ENCODE measurements at regions not wholly inside any gene's neighbourhood (a gene's known extent, or its start where the extent isn't known, plus 50 kb on each side); places are given as distances from the start of the nearest gene placed in this dataset.
"Not testable (repeated sequence)": the region's sequence is repeated elsewhere in the genome, so short reads cannot be mapped to it uniquely, and the experiment has no call there.

DNA sequence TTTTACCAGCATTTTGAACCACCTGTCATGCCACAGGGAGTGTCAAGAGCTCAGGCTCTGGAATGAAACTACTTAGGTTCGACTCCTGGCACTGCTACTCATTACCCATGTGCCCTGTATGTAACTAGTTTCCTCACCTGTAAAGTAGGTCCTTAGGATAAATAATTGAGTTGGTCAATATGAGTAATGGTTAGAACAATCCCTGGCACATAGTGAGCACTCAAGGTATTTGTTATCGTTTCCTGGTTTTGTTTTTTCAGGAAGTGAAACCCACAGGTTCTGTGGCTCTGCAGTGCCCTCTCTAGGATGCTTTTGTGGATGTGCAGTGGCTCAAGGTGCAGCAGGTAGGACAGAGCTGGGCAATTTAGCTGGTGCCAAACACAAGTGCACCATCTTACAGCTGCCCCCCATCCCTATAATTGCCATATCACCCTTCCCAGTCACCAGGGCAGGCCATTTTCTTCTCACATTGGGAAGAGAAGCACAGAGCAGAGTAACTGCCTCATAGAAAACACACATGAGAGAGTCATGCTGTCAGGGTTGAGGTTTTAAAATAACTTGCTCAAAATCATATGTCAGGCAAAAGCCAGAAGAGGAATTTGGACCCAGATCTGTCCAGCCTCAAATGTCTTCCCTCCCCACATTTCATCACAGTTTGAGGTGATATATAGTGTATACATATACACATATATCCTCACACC is 297.5 kb downstream of the RPAP3 start:
- Histone ChIP-seq H3K4me3 (ENCODE audit: low read depth, low read length) (no peak overlapping the region), H3K9me3 (no peaks in the 10 kb centered on the region), H3K27me3 (no peaks in the 10 kb centered on the region; the same call in none of the 2 replicates), H3K36me3 (no peaks in the 10 kb centered on the region), H3K4me1 (no peaks in the 10 kb centered on the region)
- DNase-seq, result no peak
- TF ChIP-seq, protein P1, sequence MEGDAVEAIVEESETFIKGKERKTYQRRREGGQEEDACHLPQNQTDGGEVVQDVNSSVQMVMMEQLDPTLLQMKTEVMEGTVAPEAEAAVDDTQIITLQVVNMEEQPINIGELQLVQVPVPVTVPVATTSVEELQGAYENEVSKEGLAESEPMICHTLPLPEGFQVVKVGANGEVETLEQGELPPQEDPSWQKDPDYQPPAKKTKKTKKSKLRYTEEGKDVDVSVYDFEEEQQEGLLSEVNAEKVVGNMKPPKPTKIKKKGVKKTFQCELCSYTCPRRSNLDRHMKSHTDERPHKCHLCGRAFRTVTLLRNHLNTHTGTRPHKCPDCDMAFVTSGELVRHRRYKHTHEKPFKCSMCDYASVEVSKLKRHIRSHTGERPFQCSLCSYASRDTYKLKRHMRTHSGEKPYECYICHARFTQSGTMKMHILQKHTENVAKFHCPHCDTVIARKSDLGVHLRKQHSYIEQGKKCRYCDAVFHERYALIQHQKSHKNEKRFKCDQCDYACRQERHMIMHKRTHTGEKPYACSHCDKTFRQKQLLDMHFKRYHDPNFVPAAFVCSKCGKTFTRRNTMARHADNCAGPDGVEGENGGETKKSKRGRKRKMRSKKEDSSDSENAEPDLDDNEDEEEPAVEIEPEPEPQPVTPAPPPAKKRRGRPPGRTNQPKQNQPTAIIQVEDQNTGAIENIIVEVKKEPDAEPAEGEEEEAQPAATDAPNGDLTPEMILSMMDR (IDR thresholded peaks at IDR 0.05; ENCODE audit: low read depth, low read length), result no peak

- H3K36me3 ChIP-seq, result no peaks in the 10 kb centered on the region
- H3K9me3 ChIP-seq, result no peaks in the 10 kb centered on the region
- no peaks in the 10 kb centered on the region for H3K4me1 ChIP-seq
- no peaks in the 10 kb centered on the region; the same call in none of the 2 replicates for H3K27me3 ChIP-seq
- H3K4me3 ChIP-seq (ENCODE audit: low read depth, low read length), result no peak overlapping the region
- TF ChIP-seq, protein P1 (IDR thresholded peaks at IDR 0.05; ENCODE audit: low read depth, low read length), result no peak
- no peak for DNase-seq
Observed at GRCh38 chr12:47407463-47408129, 298.2 kb downstream of the RPAP3 start.

DNA sequence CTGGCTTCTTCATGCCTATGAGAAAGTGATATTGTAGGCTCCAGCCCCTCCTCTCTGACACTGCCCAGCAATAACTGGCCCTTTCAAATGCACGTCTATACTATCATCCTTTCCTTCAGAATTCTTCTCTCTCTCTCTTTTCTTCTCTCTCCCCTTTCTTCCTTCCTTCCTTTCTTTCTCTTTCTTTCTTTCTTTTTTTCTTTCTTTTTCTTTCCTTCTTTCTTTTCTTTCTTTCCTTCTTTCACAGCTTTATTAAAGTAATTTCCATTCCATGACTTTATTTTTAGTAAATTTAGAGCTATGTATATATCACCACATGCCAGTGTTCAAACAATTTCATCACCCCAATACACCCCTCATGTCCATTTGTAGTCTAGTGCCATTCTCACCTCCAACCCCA is 302.1 kb downstream of the RPAP3 start:
- no peak for DNase-seq
- no peak overlapping the region for H3K4me3 ChIP-seq (ENCODE audit: low read depth, low read length)
- H3K9me3 ChIP-seq, result no peaks in the 10 kb centered on the region
- TF ChIP-seq, protein P1 (IDR thresholded peaks at IDR 0.05; ENCODE audit: low read depth, low read length), result no peak
- H3K4me1 ChIP-seq, result no peaks in the 10 kb centered on the region
- no peaks in the 10 kb centered on the region; the same call in 1 of the 2 replicates for H3K27me3 ChIP-seq
- no peaks in the 10 kb centered on the region for H3K36me3 ChIP-seq

DNA sequence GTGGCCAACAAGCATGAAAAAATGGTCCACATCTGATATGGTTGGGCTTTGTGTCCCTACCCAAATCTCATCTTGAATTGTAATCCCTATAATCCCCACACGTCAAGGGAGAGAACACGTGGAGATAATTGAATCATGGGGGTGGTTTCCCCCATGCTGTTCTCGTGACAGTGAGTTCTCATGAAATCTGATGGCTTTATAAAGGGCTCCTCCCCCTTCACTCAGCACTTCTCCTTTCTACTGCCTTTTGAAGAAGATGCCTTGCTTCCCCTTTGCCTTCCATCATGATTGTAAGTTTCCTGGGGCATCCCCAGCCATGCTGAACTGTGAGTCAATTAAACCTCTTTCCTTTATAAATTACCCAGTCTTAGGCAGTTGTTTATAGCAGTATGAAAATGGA is 304.6 kb downstream of the RPAP3 start:
- H3K4me1 ChIP-seq; H3K9me3 ChIP-seq; DNase-seq; H3K4me3 ChIP-seq (ENCODE audit: low read depth, low read length); H3K27me3 ChIP-seq; H3K36me3 ChIP-seq: not testable (repeated sequence)

DNA sequence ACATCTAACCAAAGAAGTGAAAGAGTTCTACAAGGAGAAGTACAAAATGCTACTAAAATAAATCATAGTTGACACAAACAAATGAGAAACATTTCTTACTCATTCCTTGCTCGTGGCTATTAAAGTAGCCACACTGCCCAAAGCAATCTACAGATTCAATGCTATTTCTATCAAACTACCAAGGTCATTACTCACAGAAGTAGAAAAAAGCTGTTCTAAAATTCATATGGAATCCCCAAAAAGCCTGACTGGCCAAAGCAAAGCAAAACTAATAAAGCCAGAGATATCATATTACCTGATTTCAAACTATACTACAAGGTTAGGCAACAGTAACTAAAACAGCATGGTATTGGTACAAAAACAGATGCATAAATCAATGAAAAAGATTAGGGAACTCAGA is 305.6 kb downstream of the RPAP3 start:
- H3K27me3 ChIP-seq, result no peaks in the 10 kb centered on the region
- H3K4me3 ChIP-seq (ENCODE audit: low read depth, low read length), result no peak overlapping the region
- H3K36me3 ChIP-seq, result no peaks in the 10 kb centered on the region
- TF ChIP-seq, protein P1 (IDR thresholded peaks at IDR 0.05; ENCODE audit: low read depth, low read length), result no peak
- DNase-seq, result no peak
- H3K4me1 ChIP-seq, result no peaks in the 10 kb centered on the region
- H3K9me3 ChIP-seq, result no peaks in the 10 kb centered on the region

GRCh38 chr12:47397664-47398281 is 308.1 kb downstream of the RPAP3 start:
- no peaks in the 10 kb centered on the region for H3K9me3 ChIP-seq
- peak; percentile 20 for DNase-seq

More at GRCh38 chr12:47397664-47398281, 308.1 kb downstream of the RPAP3 start:
- H3K36me3 ChIP-seq, result no peaks in the 10 kb centered on the region
- H3K4me1 ChIP-seq, result no peaks in the 10 kb centered on the region
- no peaks in the 10 kb centered on the region for H3K27me3 ChIP-seq
- TF ChIP-seq, protein P1 (IDR thresholded peaks at IDR 0.05; ENCODE audit: low read depth, low read length), result peak; percentile 30
- H3K4me3 ChIP-seq (ENCODE audit: low read depth, low read length), result no peak overlapping the region
